HEK293T (cell line): ENCODE measurements at regions not wholly inside any gene's neighbourhood (a gene's known extent, or its start where the extent isn't known, plus 50 kb on each side); places are given as distances from the start of the nearest gene placed in this dataset.
"Not testable (repeated sequence)": the region's sequence is repeated elsewhere in the genome, so short reads cannot be mapped to it uniquely, and the experiment has no call there.

Source experiments
- CTCF ChIA-PET: fragments of 350-600 bp; formaldehyde crosslinking; extraction: SDS; loops from one replicate; lab custom pipeline; 2021; ENCODE audit warnings: antibody characterized with exemption, inconsistent platforms; lab: Yijun Ruan, JAX
- POLR2A ChIA-PET: fragments of 350-600 bp; formaldehyde crosslinking; extraction: SDS; loops from one replicate; lab custom pipeline; 2020; ENCODE audit warnings: antibody characterized with exemption, inconsistent platforms; lab: Yijun Ruan, JAX
- DNase-seq: peaks from one replicate; pipeline ENCODE4 v3.0.0; 2012; ENCODE audit warnings: mixed read lengths; ENCODE audit errors: extremely low spot score
- ARNT ChIP-seq: fragments of 450-650 bp; IDR thresholded peaks from 2 replicates; pipeline ENCODE4 v1.6.1; 2017; ENCODE audit warnings: mild to moderate bottlenecking
- BHLHE40 ChIP-seq: fragments of 450-650 bp; IDR thresholded peaks from 2 replicates; pipeline ENCODE4 v1.6.1; 2016; ENCODE audit warnings: mild to moderate bottlenecking, moderate library complexity, borderline replicate concordance
- CTBP1 ChIP-seq: fragments of 450-650 bp; IDR thresholded peaks from 2 replicates; pipeline ENCODE4 v1.6.1; 2016; ENCODE audit warnings: borderline replicate concordance
- ELF4 ChIP-seq: fragments of 450-650 bp; IDR thresholded peaks from 2 replicates; pipeline ENCODE4 v1.6.1; 2017; ENCODE audit warnings: antibody characterized with exemption
- FOXA1 ChIP-seq: fragments of 450-650 bp; IDR thresholded peaks from 2 replicates; pipeline ENCODE4 v1.6.1; 2016; ENCODE audit warnings: mild to moderate bottlenecking
- FOXK2 ChIP-seq: fragments of 450-650 bp; IDR thresholded peaks from 2 replicates; pipeline ENCODE4 v1.6.1; 2016; ENCODE audit warnings: mild to moderate bottlenecking
- FOXM1 ChIP-seq: fragments of 450-650 bp; IDR thresholded peaks from 2 replicates; pipeline ENCODE4 v1.6.1; 2017; ENCODE audit warnings: mild to moderate bottlenecking, borderline replicate concordance
- HDGF ChIP-seq: fragments of 450-650 bp; IDR thresholded peaks from 2 replicates; pipeline ENCODE4 v1.6.1; 2017; ENCODE audit warnings: antibody characterized with exemption, borderline replicate concordance
- L3MBTL2 ChIP-seq: fragments of 450-650 bp; conservative IDR thresholded peaks from 2 replicates; pipeline ENCODE4 v1.6.1; 2016; ENCODE audit warnings: mild to moderate bottlenecking
- LEF1 ChIP-seq: fragments of 450-650 bp; IDR thresholded peaks from 2 replicates; pipeline ENCODE4 v1.6.1; 2017; ENCODE audit warnings: mild to moderate bottlenecking, borderline replicate concordance
- NFRKB ChIP-seq: fragments of 450-650 bp; IDR thresholded peaks from 2 replicates; pipeline ENCODE4 v1.6.1; 2016; ENCODE audit warnings: mild to moderate bottlenecking, moderate library complexity
- PKNOX1 ChIP-seq: fragments of 450-650 bp; IDR thresholded peaks from 2 replicates; pipeline ENCODE4 v1.6.1; 2016
- SP1 ChIP-seq: fragments of 450-650 bp; IDR thresholded peaks from 2 replicates; pipeline ENCODE4 v1.6.1; 2017
- SUZ12 ChIP-seq: fragments of 450-650 bp; IDR thresholded peaks from 2 replicates; pipeline ENCODE4 v1.6.1; 2016; ENCODE audit warnings: mild to moderate bottlenecking
- TARDBP ChIP-seq: fragments of 450-650 bp; IDR thresholded peaks from 2 replicates; pipeline ENCODE4 v1.6.1; 2016
- ZNF384 ChIP-seq: fragments of 450-650 bp; IDR thresholded peaks from 2 replicates; pipeline ENCODE4 v1.6.1; 2016

GRCh38 chr13:34734932-34735331 lies 207.1 kb upstream of the NBEA start:
- ChIA-PET CTCF (no interaction called here), POLR2A (no interaction called here)
- DNase-seq: no peak
- TF ChIP-seq SUZ12 (no peak), NFRKB (no peak)

- TF ChIP-seq HDGF (no peak), ARNT (no peak), TARDBP (no peak), SUZ12 (no peak), FOXA1 (no peak), FOXK2 (no peak), BHLHE40 (no peak), NFRKB (no peak), L3MBTL2 (no peak), CTBP1 (no peak)
- DNase-seq: no peak
- ChIA-PET CTCF (no interaction called here), POLR2A (no interaction called here)
Observed at GRCh38 chr13:34738254-34738992, 203.6 kb upstream of the NBEA start.

GRCh38 chr13:34747056-34747455 lies 195.0 kb upstream of the NBEA start:
- CTCF ChIA-PET, DNase-seq, POLR2A ChIA-PET: not testable (repeated sequence)

- ChIA-PET CTCF (no interaction called here), POLR2A (no interaction called here)
Observed at GRCh38 chr13:34747507-34747906, 194.6 kb upstream of the NBEA start.

GRCh38 chr13:34748073-34748472 lies 194.0 kb upstream of the NBEA start:
- POLR2A ChIA-PET: no interaction called here
- no peak for DNase-seq
- TF ChIP-seq L3MBTL2 (no peak), ELF4 (no peak), TARDBP (no peak)
- CTCF ChIA-PET: no interaction called here

More at GRCh38 chr13:34747507-34747906, 194.6 kb upstream of the NBEA start:
- no peak for DNase-seq
- no peak for TF ChIP-seq NFRKB
- TF ChIP-seq ZNF384: no peak
- TF ChIP-seq CTBP1: no peak
- no peak for TF ChIP-seq LEF1
- TF ChIP-seq FOXM1: no peak
- no peak for TF ChIP-seq FOXA1
- no peak for TF ChIP-seq ELF4
- TF ChIP-seq HDGF: no peak
- TF ChIP-seq L3MBTL2: no peak
- no peak for TF ChIP-seq SP1
- TF ChIP-seq ARNT: no peak
- TF ChIP-seq PKNOX1: no peak
- no peak for TF ChIP-seq SUZ12
- TF ChIP-seq FOXK2: no peak
- TF ChIP-seq TARDBP: no peak
- no peak for TF ChIP-seq BHLHE40

GRCh38 chr13:34748596-34748995 lies 193.5 kb upstream of the NBEA start:
- POLR2A ChIA-PET: no interaction called here
- TF ChIP-seq HDGF (no peak), NFRKB (no peak), PKNOX1 (no peak), TARDBP (no peak), CTBP1 (no peak), LEF1 (no peak), L3MBTL2 (no peak), ARNT (no peak), SUZ12 (no peak), FOXK2 (no peak), FOXA1 (no peak), ZNF384 (no peak), FOXM1 (no peak), ELF4 (no peak), SP1 (no peak), BHLHE40 (no peak)
- no peak for DNase-seq
- CTCF ChIA-PET: no interaction called here

- POLR2A ChIA-PET: no interaction called here
- TF ChIP-seq ELF4: no peak
- TF ChIP-seq PKNOX1: no peak
- no peak for TF ChIP-seq SP1
- no peak for TF ChIP-seq ARNT
- no peak for TF ChIP-seq CTBP1
- no peak for TF ChIP-seq ZNF384
- TF ChIP-seq L3MBTL2: no peak
- no peak for TF ChIP-seq TARDBP
- TF ChIP-seq HDGF: no peak
- TF ChIP-seq LEF1: no peak
- no peak for TF ChIP-seq NFRKB
- TF ChIP-seq FOXA1: no peak
- no peak for TF ChIP-seq FOXK2
- no peak for TF ChIP-seq BHLHE40
- TF ChIP-seq SUZ12: no peak
- TF ChIP-seq FOXM1: no peak
- no peak for DNase-seq
- CTCF ChIA-PET: no interaction called here
Observed at GRCh38 chr13:34749046-34749445, 193.0 kb upstream of the NBEA start.
